Common myeloid progenitor, CD34-positive (primary cell): ENCODE measurements at regions not wholly inside any gene's neighbourhood (a gene's known extent, or its start where the extent isn't known, plus 50 kb on each side); places are given as distances from the start of the nearest gene placed in this dataset.

Source experiments
- CTCF ChIA-PET: fragments of 350-600 bp; sonication (Branson Sonifier 250); formaldehyde crosslinking; loops from one replicate; lab custom pipeline; 2021; ENCODE audit warnings: antibody characterized with exemption; lab: Charles Lee
- POLR2A ChIA-PET: fragments of 350-600 bp; sonication (Branson Sonifier 250); formaldehyde crosslinking; loops from one replicate; lab custom pipeline; 2021; ENCODE audit warnings: antibody characterized with exemption; lab: Charles Lee
- DNase-seq, 3 donors: peaks; one replicate each; pipeline versions ENCODE4 v3.0.0 to v3.0.0-alpha.2; 2013
- H3K27ac ChIP-seq, 2 experiments: 1 replicate in 1 of 2; 2 replicates in 1 of 2; pipeline ENCODE4 v1.7.0; 2013; ENCODE audit warnings: inconsistent platforms in 2 of 2, low read length in 2 of 2, mild to moderate bottlenecking in 2 of 2, low read depth in 1 of 2, moderate library complexity in 1 of 2; ENCODE audit not compliant: severe bottlenecking in 2 of 2, insufficient read depth in 1 of 2, poor library complexity in 1 of 2
- H3K27me3 ChIP-seq, 5 experiments: replicated peaks in 2 of 5; 1 replicate in 3 of 5; 2 replicates in 2 of 5; pipeline versions ENCODE4 v1.6.1 to v1.7.0; 2013; ENCODE audit warnings: low read length in 4 of 5, mild to moderate bottlenecking in 2 of 5, moderate library complexity in 2 of 5, inconsistent platforms in 1 of 5; ENCODE audit not compliant: insufficient read depth in 5 of 5, control insufficient read depth in 4 of 5
- H3K36me3 ChIP-seq, 4 experiments: 1 replicate in 2 of 4; 2 replicates in 2 of 4; pipeline versions ENCODE4 v1.6.1 to v1.7.0; 2013; ENCODE audit warnings: low read length in 3 of 4, control low read depth in 1 of 4, mild to moderate bottlenecking in 1 of 4; ENCODE audit not compliant: control insufficient read depth in 4 of 4, insufficient read depth in 4 of 4
- H3K4me1 ChIP-seq, 4 experiments: 1 replicate in 3 of 4; 2 replicates in 1 of 4; pipeline versions ENCODE4 v1.6.1 to v1.7.1; 2013; ENCODE audit warnings: low read length in 3 of 4, mild to moderate bottlenecking in 3 of 4, control low read depth in 1 of 4, inconsistent platforms in 1 of 4, moderate library complexity in 1 of 4; ENCODE audit not compliant: control insufficient read depth in 4 of 4, insufficient read depth in 4 of 4; ENCODE audit errors: control extremely low read depth in 1 of 4
- H3K4me3 ChIP-seq, 7 experiments: 1 replicate in 4 of 7; 2 replicates in 3 of 7; pipeline versions ENCODE4 v1.5.1 to v1.7.0; 2013; ENCODE audit warnings: mild to moderate bottlenecking in 7 of 7, low read length in 6 of 7, moderate library complexity in 6 of 7, inconsistent platforms in 2 of 7, low read depth in 2 of 7, control low read depth in 1 of 7; ENCODE audit not compliant: insufficient read depth in 4 of 7, control insufficient read depth in 1 of 7; ENCODE audit errors: extremely low read depth in 1 of 7
- H3K9me3 ChIP-seq, 5 experiments: 1 replicate in 4 of 5; 2 replicates in 1 of 5; pipeline versions ENCODE4 v1.6.1 to v1.7.1; 2013; ENCODE audit warnings: low read length in 4 of 5, mild to moderate bottlenecking in 2 of 5, inconsistent platforms in 1 of 5, low read depth in 1 of 5, moderate library complexity in 1 of 5; ENCODE audit not compliant: control insufficient read depth in 4 of 5, insufficient read depth in 2 of 5; ENCODE audit errors: control extremely low read depth in 1 of 5
- WGBS: methylation state at CpG from one replicate; pipeline ENCODE4 v1.1.5; 2013; ENCODE audit not compliant: insufficient coverage; 5-methylcytosine and 5-hydroxymethylcytosine counted together

DNA sequence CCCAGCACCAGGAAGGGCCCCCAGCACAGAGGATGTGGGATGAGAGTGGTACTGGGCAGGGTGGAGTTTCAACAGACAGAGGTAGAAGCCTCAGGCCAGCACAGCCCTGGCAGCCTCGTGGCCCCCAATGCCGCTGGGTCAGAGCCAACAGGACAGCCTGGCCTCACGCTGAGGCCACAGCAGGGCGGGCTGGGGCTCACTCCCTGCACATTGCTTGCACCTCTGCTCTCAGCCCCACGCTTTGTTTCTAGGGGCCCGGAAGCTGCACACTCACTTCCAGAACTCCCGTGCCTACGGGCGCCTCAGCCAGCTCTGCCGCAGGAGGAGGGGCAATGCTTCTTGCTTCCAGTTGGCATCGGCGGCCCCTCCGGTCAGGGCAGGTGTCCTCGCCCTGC is 72.9 kb downstream of the SIK1 start:
- Histone ChIP-seq H3K9me3 (no peaks in the 10 kb centered on the region), H3K36me3 (no peaks in the 10 kb centered on the region), H3K27me3 (peaks cover 0 to 3% (median 0%) of the 10 kb centered on the region in 5 experiments), H3K4me3 (no peak overlapping the region), H3K27ac (no peak overlapping the region), H3K4me1 (peaks cover 0 to 2% (median under 1%) of the 10 kb centered on the region in 4 experiments)
- ChIA-PET CTCF (no interaction called here), POLR2A (no interaction called here)
- DNase-seq: no peak
- 98% methylated on average over 14 of the region's 14 CpGs for WGBS

DNA sequence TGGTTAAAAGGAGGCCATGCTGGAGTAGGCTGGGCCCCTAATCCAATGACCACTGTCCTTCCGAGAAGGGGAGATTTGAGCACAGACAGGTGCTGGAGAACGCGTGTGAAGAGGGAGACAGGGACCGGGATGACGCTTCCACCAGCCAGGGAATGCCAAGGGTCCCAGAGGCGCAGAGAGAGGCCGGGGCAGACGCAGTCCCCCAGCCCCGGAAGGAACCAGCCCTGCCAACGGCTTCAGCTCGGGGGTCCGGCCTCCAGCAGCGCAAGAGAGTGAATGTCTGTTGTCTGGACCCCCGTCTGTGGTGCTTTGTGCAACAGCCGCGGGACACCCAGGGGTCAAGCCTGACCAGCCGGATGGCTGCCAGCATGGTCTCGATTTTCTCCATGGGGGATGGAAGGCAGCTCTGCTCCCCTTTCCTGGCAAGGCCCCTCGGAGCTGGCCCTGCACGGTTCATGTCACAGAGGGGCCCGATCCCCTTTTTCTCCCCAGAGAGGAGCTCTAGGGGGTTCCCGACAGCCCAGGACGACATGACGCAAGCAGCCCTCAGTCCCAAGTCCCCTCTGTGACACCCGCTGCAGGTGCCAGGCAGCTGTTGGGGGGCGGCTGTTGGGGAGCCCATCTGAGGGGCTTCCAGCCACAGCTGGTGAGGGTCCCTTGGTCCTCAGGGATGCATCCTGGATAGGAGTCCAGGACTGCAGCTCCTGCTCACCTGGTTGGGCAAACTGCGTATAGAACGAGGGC is 73.5 kb downstream of the SIK1 start:
- ChIA-PET CTCF (no interaction called here), POLR2A (no interaction called here)
- Histone ChIP-seq H3K36me3 (no peaks in the 10 kb centered on the region), H3K27me3 (peaks cover 0 to 3% (median 0%) of the 10 kb centered on the region in 5 experiments), H3K27ac (no peak overlapping the region), H3K9me3 (no peaks in the 10 kb centered on the region), H3K4me1 (peaks cover 0 to 7% (median 3%) of the 10 kb centered on the region in 4 experiments), H3K4me3 (no peak overlapping the region)
- DNase-seq: no peak
- 95% methylated on average over 23 of the region's 28 CpGs for WGBS

DNA sequence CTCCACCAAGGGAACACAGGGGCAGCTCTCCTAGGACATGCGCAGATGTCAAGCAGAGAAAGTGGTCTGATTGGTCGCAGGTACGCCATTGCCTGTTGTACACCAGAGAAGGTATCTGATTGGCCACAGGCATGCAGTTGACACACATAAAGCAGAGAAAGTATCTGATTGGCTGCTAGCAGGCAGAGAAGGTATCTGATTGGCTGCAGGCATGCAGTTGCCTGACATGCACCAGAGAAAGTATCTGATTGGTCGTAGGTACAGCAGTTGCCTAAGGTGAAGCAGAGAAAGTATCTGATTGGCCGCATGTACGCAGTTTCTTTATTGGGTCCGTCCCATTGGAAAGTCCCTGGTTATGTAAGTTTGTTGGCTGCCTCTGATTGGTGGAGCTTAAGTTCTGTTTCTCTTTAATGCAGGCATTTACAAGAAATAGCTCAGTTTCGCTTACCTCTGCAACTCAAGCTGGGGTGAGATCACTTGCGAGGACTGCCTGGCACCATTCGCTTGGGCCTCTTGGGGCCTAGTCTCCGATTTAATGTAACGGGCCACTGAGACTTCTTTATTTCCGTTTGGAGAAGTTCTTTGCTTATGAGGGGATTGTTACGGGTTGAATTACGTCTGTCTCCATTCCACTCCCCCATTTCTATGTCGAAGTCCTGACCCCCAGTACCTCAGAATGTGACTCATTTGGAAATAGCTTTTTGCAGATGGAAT is 74.2 kb downstream of the SIK1 start:
- DNase-seq: peak; percentile 61 to 76 (median 66)
- Histone ChIP-seq H3K27ac (no peak overlapping the region), H3K9me3 (no peaks in the 10 kb centered on the region), H3K27me3 (peaks cover 0 to 3% (median 0%) of the 10 kb centered on the region in 5 experiments), H3K4me1 (peaks cover 0 to 14% (median 6%) of the 10 kb centered on the region in 4 experiments), H3K4me3 (no peak overlapping the region), H3K36me3 (no peaks in the 10 kb centered on the region)
- ChIA-PET POLR2A (no interaction called here), CTCF (no interaction called here)
- 96% methylated on average over 14 of the region's 16 CpGs for WGBS

DNA sequence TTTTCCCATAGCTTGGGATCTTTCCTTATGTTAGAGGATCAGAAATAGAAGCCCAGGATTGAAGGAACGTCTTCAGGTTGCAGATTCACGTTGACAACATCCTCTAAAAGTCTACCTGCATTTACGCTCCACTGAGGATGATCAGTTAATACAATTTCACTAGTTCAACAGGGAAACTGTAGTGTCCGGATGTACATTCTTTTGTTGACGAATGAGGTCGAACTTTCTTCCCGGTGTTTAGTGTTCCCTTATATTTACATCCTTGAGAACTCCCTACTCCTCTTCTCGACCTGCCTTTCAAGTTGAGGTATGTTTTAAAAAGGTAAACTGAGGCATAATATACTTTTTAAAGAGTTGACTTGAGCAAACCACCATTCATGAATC is 74.8 kb downstream of the SIK1 start:
- WGBS: 95% methylated on average over 4 of the region's 8 CpGs
- H3K4me3 ChIP-seq: no peak overlapping the region
- POLR2A ChIA-PET: no interaction called here

DNA sequence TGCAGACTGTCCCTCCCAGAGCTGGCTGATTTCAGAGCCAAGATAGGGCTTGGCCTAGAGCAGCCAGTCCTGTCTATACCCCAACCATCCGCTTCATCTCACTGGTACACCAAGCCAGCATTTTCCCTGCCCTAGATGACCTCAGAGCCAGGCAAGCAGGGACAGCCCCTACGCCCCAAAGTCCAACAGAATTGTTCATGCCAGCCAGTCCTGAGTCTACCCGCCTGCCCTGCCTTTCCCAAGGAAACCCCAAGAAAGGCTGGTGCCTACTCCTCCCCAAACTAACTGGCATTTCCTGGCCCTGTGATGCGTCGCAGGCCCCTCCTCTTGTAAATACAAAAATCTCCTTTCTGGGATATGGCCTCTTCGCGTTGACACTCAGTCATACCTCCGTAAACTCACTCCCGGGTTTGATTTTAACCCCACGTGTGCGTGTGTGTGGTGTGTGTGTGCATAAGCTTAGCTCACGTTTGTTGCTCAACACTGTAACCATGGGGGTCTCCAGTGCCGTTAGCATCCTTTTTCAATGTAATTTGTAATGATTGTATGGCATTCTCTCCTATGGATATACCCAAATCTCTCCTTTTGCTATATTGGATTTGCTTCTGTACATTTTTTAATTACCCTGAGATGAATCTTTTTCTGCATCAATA is 75.3 kb downstream of the SIK1 start:
- H3K36me3 ChIP-seq: no peaks in the 10 kb centered on the region
- ChIA-PET CTCF (interaction anchor here (0.9 kb wide), 1 partner anchor 11 kb away, joined by 3 read pairs; no protein-coding TSS in a partner anchor), POLR2A (no interaction called here)
- H3K4me3 ChIP-seq: no peak overlapping the region
- no peaks in the 10 kb centered on the region for H3K9me3 ChIP-seq
- no peak overlapping the region for H3K27ac ChIP-seq
- H3K4me1 ChIP-seq: peaks cover 0 to 24% (median 9%) of the 10 kb centered on the region in 4 experiments
- H3K27me3 ChIP-seq: peaks cover 0 to 3% (median 0%) of the 10 kb centered on the region in 5 experiments
- 91% methylated on average over 9 of the region's 13 CpGs for WGBS
- no peak for DNase-seq

More for the DNA sequence above, 74.8 kb downstream of the SIK1 start:
- no peak overlapping the region for H3K27ac ChIP-seq
- peaks cover 0 to 3% (median 0%) of the 10 kb centered on the region in 5 experiments for H3K27me3 ChIP-seq
- DNase-seq: no peak
- H3K4me1 ChIP-seq: peaks cover 0 to 19% (median 8%) of the 10 kb centered on the region in 4 experiments
- no peaks in the 10 kb centered on the region for H3K36me3 ChIP-seq
- CTCF ChIA-PET: no interaction called here
- H3K9me3 ChIP-seq: no peaks in the 10 kb centered on the region

DNA sequence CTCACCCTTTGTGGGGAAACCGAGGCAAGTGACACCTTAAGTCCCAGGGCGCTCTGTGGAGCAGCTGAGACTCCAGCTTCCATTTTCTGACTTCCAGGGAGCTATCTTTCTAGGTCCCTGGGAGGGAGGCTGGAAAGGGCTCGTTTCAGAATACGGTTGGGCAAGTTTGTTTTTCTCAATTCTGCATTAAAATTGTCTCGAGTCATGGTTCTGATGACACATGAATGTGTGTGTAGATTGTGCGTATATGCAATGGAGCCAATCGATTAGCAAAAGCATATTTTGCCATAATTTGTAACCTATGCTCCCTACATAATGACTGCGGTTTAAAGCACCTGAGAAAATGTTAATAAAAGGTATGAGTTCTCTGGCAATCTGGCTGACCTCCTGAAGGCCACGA is 77.3 kb downstream of the SIK1 start:
- ChIA-PET CTCF (interaction anchor here (1.0 kb wide), 1 partner anchor 24 kb away, joined by 3 read pairs; no protein-coding TSS in a partner anchor), POLR2A (no interaction called here)
- WGBS: 91% methylated on average over 7 of the region's 9 CpGs
- Histone ChIP-seq H3K9me3 (no peaks in the 10 kb centered on the region), H3K4me1 (peaks cover 0 to 44% (median 12%) of the 10 kb centered on the region in 4 experiments), H3K36me3 (no peaks in the 10 kb centered on the region), H3K27me3 (peaks cover 0 to 3% (median 0%) of the 10 kb centered on the region in 5 experiments), H3K27ac (no peak overlapping the region), H3K4me3 (no peak overlapping the region)
- DNase-seq: no peak
